ENCODE measurements at regions not wholly inside any gene's neighbourhood (a gene's known extent, or its start where the extent isn't known, plus 50 kb on each side); places are given as distances from the start of the nearest gene placed in this dataset.

GRCh38 chr10:59087486-59087885 is 89.0 kb upstream of the PHYHIPL start:
- TF ChIP-seq TAF1 (IDR thresholded peaks at IDR 0.05; ENCODE audit: borderline replicate concordance, low read depth, low read length): no peak
- TF ChIP-seq IRF3 (IDR thresholded peaks at IDR 0.05; ENCODE audit: low read depth, low read length): no peak
- no peak for TF ChIP-seq YY1 (IDR thresholded peaks at IDR 0.05; ENCODE audit: low read depth)
- TF ChIP-seq MAX (IDR thresholded peaks at IDR 0.05; ENCODE audit: low read depth): no peak
- TF ChIP-seq ELF1 (IDR thresholded peaks at IDR 0.05): no peak
- TF ChIP-seq USF2 (IDR thresholded peaks at IDR 0.05; ENCODE audit: borderline replicate concordance, low read depth, low read length): no peak
- no peak for TF ChIP-seq CTCF (IDR thresholded peaks at IDR 0.05)
- no peak for TF ChIP-seq EZH2phosphoT487 (IDR thresholded peaks at IDR 0.05; ENCODE audit: borderline replicate concordance, low read depth)
